GM23338 (cell line): ENCODE measurements at regions not wholly inside any gene's neighbourhood (a gene's known extent, or its start where the extent isn't known, plus 50 kb on each side); places are given as distances from the start of the nearest gene placed in this dataset.
"Not testable (repeated sequence)": the region's sequence is repeated elsewhere in the genome, so short reads cannot be mapped to it uniquely, and the experiment has no call there.

Source experiments
- ATAC-seq: fragments of 200-7000 bp; cut with Tn5 transposase; 3 replicates; pipeline ENCODE4 v1.9.1; 2020
- DNase-seq: peaks from one replicate; pipeline ENCODE4 v3.0.0-alpha.2; 2015; ENCODE audit warnings: low spot score
- H2AFZ ChIP-seq: fragments of 200-600 bp; sonication (generic); 2 replicates; pipeline ENCODE4 v1.8.0; 2016; ENCODE audit warnings: antibody characterized with exemption, mild to moderate bottlenecking, moderate library complexity
- H3F3A ChIP-seq: fragments of 200-600 bp; sonication (generic); replicated peaks from 2 replicates; pipeline ENCODE4 v1.8.0; 2017; ENCODE audit warnings: antibody characterized with exemption, mixed run types, low read depth
- H3K27ac ChIP-seq: fragments of 200-600 bp; sonication (generic); 2 replicates; pipeline ENCODE4 v1.6.1; 2016; ENCODE audit warnings: low read depth
- H3K27me3 ChIP-seq: fragments of 200-600 bp; sonication (generic); 2 replicates; pipeline ENCODE4 v1.8.0; 2016; ENCODE audit warnings: mild to moderate bottlenecking, mixed run types, moderate library complexity; ENCODE audit not compliant: insufficient read depth
- H3K36me3 ChIP-seq: fragments of 200-600 bp; sonication (generic); 2 replicates; pipeline ENCODE4 v1.8.0; 2016; ENCODE audit warnings: mild to moderate bottlenecking; ENCODE audit not compliant: insufficient read depth
- H3K4me1 ChIP-seq: fragments of 200-600 bp; sonication (generic); 2 replicates; pipeline ENCODE4 v1.8.0; 2016; ENCODE audit warnings: mild to moderate bottlenecking, moderate library complexity; ENCODE audit not compliant: insufficient read depth
- H3K4me2 ChIP-seq: fragments of 200-600 bp; sonication (generic); 2 replicates; pipeline ENCODE4 v1.7.1; 2017; ENCODE audit warnings: mixed run types
- H3K4me3 ChIP-seq: fragments of 200-600 bp; sonication (generic); 2 replicates; pipeline ENCODE4 v1.6.1; 2016; ENCODE audit warnings: mixed run types
- H3K79me2 ChIP-seq: fragments of 200-600 bp; sonication (generic); replicated peaks from 2 replicates; pipeline ENCODE4 v1.8.0; 2017; ENCODE audit warnings: mild to moderate bottlenecking; ENCODE audit not compliant: insufficient read depth
- H3K9me2 ChIP-seq: fragments of 200-600 bp; sonication (generic); 2 replicates; pipeline ENCODE4 v1.8.0; 2017; ENCODE audit not compliant: insufficient read depth
- H4K20me1 ChIP-seq: fragments of 200-600 bp; sonication (generic); replicated peaks from 2 replicates; pipeline ENCODE4 v1.8.0; 2017; ENCODE audit warnings: mild to moderate bottlenecking; ENCODE audit not compliant: insufficient read depth
- H3K27ac Mint-ChIP-seq: 2 replicates; pipeline ENCODE4 v1.8.0; 2020; ENCODE audit warnings: inconsistent platforms, mild to moderate bottlenecking, moderate library complexity, mixed read lengths
- H3K27me3 Mint-ChIP-seq: 3 replicates; pipeline ENCODE4 v1.8.0; 2022; ENCODE audit warnings: low read depth, mild to moderate bottlenecking, moderate library complexity, mixed read lengths, inconsistent platforms; ENCODE audit not compliant: insufficient read depth, poor library complexity
- H3K36me3 Mint-ChIP-seq: 3 replicates; pipeline ENCODE4 v1.8.0; 2021; ENCODE audit warnings: low read depth, mild to moderate bottlenecking, inconsistent platforms, moderate library complexity, mixed read lengths
- H3K4me1 Mint-ChIP-seq: 3 replicates; pipeline ENCODE4 v1.8.0; 2020; ENCODE audit warnings: mild to moderate bottlenecking, inconsistent platforms, mixed read lengths
- H3K4me3 Mint-ChIP-seq: 3 replicates; pipeline ENCODE4 v1.8.0; 2021; ENCODE audit warnings: moderate library complexity, mild to moderate bottlenecking, inconsistent platforms, mixed read lengths
- H3K9me3 Mint-ChIP-seq: 3 replicates; pipeline ENCODE4 v1.8.0; 2020; ENCODE audit warnings: moderate library complexity, mild to moderate bottlenecking, inconsistent platforms, mixed read lengths
- CREB1 ChIP-seq: fragments of 250-450 bp; sonication (Bioruptor Pico); IDR thresholded peaks from 2 replicates; pipeline ENCODE4 v1.5.0; 2020; ENCODE audit warnings: low read depth, mild to moderate bottlenecking, moderate library complexity
- EZH2 ChIP-seq: fragments of 200-600 bp; sonication (generic); IDR thresholded peaks from one replicate; pipeline ENCODE4 v1.8.0; 2017; ENCODE audit warnings: antibody characterized with exemption, mild to moderate bottlenecking, low read depth; ENCODE audit not compliant: unreplicated experiment
- JUNB ChIP-seq: IDR thresholded peaks from one replicate; pipeline ENCODE4 v1.6.1; 2016; ENCODE audit warnings: antibody characterized with exemption; ENCODE audit not compliant: unreplicated experiment
- NANOG ChIP-seq: IDR thresholded peaks from 2 replicates; pipeline ENCODE4 v1.6.1; 2016; ENCODE audit warnings: antibody characterized with exemption, borderline replicate concordance
- POLR2AphosphoS5 ChIP-seq: IDR thresholded peaks from 2 replicates; pipeline ENCODE4 v1.6.1; 2016; ENCODE audit warnings: antibody characterized with exemption, low read depth
- REST ChIP-seq: IDR thresholded peaks from one replicate; pipeline ENCODE4 v1.6.1; 2018; ENCODE audit warnings: antibody characterized with exemption; ENCODE audit not compliant: unreplicated experiment
- STAT1 ChIP-seq: IDR thresholded peaks from one replicate; pipeline ENCODE4 v1.6.1; 2016; ENCODE audit warnings: antibody characterized with exemption; ENCODE audit not compliant: unreplicated experiment
- ZNF114 ChIP-seq: fragments of 250-450 bp; sonication (Bioruptor Pico); IDR thresholded peaks from 2 replicates; pipeline ENCODE4 v1.5.0; 2020; ENCODE audit warnings: mild to moderate bottlenecking, moderate library complexity
- ZNF331 ChIP-seq: fragments of 250-450 bp; sonication (Bioruptor Pico); IDR thresholded peaks from 2 replicates; pipeline ENCODE4 v1.5.0; 2020; ENCODE audit warnings: low read depth, mild to moderate bottlenecking, moderate library complexity
- TF ChIP-seq, protein P1 (sequence below), 2 experiments: fragments of 200-600 bp in 1 of 2; sonication (generic) in 1 of 2; conservative IDR thresholded peaks; 2 replicates each; pipeline versions ENCODE4 v1.5.1 to v1.6.1; 2016 to 2017; ENCODE audit warnings: antibody characterized with exemption in 2 of 2, low read depth in 2 of 2, mild to moderate bottlenecking in 2 of 2, moderate library complexity in 1 of 2
- TF ChIP-seq, protein P2 (sequence below): fragments of 250-450 bp; sonication (Bioruptor Pico); IDR thresholded peaks from 2 replicates; pipeline ENCODE4 v1.5.0; 2020; ENCODE audit warnings: mild to moderate bottlenecking, moderate library complexity

- not testable (repeated sequence) for H3K27me3 ChIP-seq, ATAC-seq, H3K79me2 ChIP-seq, H3K4me2 ChIP-seq, H3K4me1 Mint-ChIP-seq, H2AFZ ChIP-seq, H3K9me2 ChIP-seq, H3K27ac ChIP-seq, H3K36me3 Mint-ChIP-seq, H4K20me1 ChIP-seq, H3K4me1 ChIP-seq, H3F3A ChIP-seq, H3K36me3 ChIP-seq, DNase-seq, H3K27me3 Mint-ChIP-seq, H3K4me3 Mint-ChIP-seq, H3K9me3 Mint-ChIP-seq, H3K4me3 ChIP-seq, H3K27ac Mint-ChIP-seq
Measured at GRCh38 chr7:81453770-81454169, 316.1 kb downstream of the HGF start.

- no peak overlapping the region for H3K4me3 ChIP-seq
- Mint-ChIP-seq H3K9me3 (no peaks in the 10 kb centered on the region), H3K4me1 (no peaks in the 10 kb centered on the region), H3K27ac (no peak overlapping the region), H3K36me3 (no peaks in the 10 kb centered on the region), H3K27me3 (no peaks in the 10 kb centered on the region), H3K4me3 (no peak overlapping the region)
- no peaks in the 10 kb centered on the region for H4K20me1 ChIP-seq
- no peaks in the 10 kb centered on the region for H3K79me2 ChIP-seq
- H3F3A ChIP-seq = no peaks in the 10 kb centered on the region
- no peak for ATAC-seq
- no peak overlapping the region for H2AFZ ChIP-seq
- H3K9me2 ChIP-seq = no peaks in the 10 kb centered on the region
- no peak overlapping the region for H3K27ac ChIP-seq
- no peak for DNase-seq
- H3K27me3 ChIP-seq = no peaks in the 10 kb centered on the region
- H3K4me1 ChIP-seq = no peaks in the 10 kb centered on the region
- no peak overlapping the region for H3K4me2 ChIP-seq
- no peaks in the 10 kb centered on the region for H3K36me3 ChIP-seq
- TF ChIP-seq REST = no peak
- TF ChIP-seq EZH2 = no peak
- TF ChIP-seq ZNF114 (CRISPR knock-in tag) = no peak
- TF ChIP-seq CREB1 (CRISPR knock-in tag) = no peak
- TF ChIP-seq, protein P1, sequence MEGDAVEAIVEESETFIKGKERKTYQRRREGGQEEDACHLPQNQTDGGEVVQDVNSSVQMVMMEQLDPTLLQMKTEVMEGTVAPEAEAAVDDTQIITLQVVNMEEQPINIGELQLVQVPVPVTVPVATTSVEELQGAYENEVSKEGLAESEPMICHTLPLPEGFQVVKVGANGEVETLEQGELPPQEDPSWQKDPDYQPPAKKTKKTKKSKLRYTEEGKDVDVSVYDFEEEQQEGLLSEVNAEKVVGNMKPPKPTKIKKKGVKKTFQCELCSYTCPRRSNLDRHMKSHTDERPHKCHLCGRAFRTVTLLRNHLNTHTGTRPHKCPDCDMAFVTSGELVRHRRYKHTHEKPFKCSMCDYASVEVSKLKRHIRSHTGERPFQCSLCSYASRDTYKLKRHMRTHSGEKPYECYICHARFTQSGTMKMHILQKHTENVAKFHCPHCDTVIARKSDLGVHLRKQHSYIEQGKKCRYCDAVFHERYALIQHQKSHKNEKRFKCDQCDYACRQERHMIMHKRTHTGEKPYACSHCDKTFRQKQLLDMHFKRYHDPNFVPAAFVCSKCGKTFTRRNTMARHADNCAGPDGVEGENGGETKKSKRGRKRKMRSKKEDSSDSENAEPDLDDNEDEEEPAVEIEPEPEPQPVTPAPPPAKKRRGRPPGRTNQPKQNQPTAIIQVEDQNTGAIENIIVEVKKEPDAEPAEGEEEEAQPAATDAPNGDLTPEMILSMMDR (conservative IDR thresholded peaks at IDR 0.05; ENCODE audit: low read depth in 2 of 2) = no peak
- TF ChIP-seq ZNF331 (CRISPR knock-in tag) = no peak
- TF ChIP-seq POLR2AphosphoS5 = no peak
- TF ChIP-seq, protein P2, sequence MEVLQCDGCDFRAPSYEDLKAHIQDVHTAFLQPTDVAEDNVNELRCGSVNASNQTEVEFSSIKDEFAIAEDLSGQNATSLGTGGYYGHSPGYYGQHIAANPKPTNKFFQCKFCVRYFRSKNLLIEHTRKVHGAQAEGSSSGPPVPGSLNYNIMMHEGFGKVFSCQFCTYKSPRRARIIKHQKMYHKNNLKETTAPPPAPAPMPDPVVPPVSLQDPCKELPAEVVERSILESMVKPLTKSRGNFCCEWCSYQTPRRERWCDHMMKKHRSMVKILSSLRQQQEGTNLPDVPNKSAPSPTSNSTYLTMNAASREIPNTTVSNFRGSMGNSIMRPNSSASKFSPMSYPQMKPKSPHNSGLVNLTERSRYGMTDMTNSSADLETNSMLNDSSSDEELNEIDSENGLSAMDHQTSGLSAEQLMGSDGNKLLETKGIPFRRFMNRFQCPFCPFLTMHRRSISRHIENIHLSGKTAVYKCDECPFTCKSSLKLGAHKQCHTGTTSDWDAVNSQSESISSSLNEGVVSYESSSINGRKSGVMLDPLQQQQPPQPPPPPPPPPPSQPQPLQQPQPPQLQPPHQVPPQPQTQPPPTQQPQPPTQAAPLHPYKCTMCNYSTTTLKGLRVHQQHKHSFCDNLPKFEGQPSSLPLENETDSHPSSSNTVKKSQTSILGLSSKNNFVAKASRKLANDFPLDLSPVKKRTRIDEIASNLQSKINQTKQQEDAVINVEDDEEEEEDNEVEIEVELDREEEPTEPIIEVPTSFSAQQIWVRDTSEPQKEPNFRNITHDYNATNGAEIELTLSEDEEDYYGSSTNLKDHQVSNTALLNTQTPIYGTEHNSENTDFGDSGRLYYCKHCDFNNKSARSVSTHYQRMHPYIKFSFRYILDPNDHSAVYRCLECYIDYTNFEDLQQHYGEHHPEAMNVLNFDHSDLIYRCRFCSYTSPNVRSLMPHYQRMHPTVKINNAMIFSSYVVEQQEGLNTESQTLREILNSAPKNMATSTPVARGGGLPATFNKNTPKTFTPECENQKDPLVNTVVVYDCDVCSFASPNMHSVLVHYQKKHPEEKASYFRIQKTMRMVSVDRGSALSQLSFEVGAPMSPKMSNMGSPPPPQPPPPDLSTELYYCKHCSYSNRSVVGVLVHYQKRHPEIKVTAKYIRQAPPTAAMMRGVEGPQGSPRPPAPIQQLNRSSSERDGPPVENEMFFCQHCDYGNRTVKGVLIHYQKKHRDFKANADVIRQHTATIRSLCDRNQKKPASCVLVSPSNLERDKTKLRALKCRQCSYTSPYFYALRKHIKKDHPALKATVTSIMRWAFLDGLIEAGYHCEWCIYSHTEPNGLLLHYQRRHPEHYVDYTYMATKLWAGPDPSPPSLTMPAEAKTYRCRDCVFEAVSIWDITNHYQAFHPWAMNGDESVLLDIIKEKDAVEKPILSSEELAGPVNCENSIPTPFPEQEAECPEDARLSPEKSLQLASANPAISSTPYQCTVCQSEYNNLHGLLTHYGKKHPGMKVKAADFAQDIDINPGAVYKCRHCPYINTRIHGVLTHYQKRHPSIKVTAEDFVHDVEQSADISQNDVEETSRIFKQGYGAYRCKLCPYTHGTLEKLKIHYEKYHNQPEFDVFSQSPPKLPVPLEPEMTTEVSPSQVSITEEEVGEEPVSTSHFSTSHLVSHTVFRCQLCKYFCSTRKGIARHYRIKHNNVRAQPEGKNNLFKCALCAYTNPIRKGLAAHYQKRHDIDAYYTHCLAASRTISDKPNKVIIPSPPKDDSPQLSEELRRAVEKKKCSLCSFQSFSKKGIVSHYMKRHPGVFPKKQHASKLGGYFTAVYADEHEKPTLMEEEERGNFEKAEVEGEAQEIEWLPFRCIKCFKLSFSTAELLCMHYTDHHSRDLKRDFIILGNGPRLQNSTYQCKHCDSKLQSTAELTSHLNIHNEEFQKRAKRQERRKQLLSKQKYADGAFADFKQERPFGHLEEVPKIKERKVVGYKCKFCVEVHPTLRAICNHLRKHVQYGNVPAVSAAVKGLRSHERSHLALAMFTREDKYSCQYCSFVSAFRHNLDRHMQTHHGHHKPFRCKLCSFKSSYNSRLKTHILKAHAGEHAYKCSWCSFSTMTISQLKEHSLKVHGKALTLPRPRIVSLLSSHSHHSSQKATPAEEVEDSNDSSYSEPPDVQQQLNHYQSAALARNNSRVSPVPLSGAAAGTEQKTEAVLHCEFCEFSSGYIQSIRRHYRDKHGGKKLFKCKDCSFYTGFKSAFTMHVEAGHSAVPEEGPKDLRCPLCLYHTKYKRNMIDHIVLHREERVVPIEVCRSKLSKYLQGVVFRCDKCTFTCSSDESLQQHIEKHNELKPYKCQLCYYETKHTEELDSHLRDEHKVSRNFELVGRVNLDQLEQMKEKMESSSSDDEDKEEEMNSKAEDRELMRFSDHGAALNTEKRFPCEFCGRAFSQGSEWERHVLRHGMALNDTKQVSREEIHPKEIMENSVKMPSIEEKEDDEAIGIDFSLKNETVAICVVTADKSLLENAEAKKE (CRISPR knock-in tag) = no peak
- no peak for TF ChIP-seq NANOG
- TF ChIP-seq JUNB = no peak
- TF ChIP-seq STAT1 = no peak
Measured at GRCh38 chr7:81449105-81449504, 320.7 kb downstream of the HGF start.
